HepG2 (cell line): ENCODE measurements at regions not wholly inside any gene's neighbourhood (a gene's known extent, or its start where the extent isn't known, plus 50 kb on each side); places are given as distances from the start of the nearest gene placed in this dataset.

Experiments
- ATAC-seq: fragments of 200-7000 bp; cut with Tn5 transposase; 3 replicates; pipeline ENCODE4 v1.9.1; 2020; ENCODE audit warnings: mild to moderate bottlenecking, moderate library complexity
- BruUV-seq: library from RNA; stranded (reverse); fragments of 400-500 nt; replicated peaks from 2 replicates; lab custom pipeline; 2021; lab: Mats Ljungman, UMichigan
- CTCF ChIA-PET: fragments of 300-600 bp; formaldehyde crosslinking; extraction: SDS; loops from one replicate; lab custom pipeline; 2021; ENCODE audit warnings: low total read pairs, inconsistent platforms, low intra/inter-chr PET ratio; lab: Yijun Ruan, JAX
- POLR2A ChIA-PET: fragments of 350-600 bp; sonication (Branson Sonifier 250); formaldehyde crosslinking; loops from one replicate; lab custom pipeline; 2020; ENCODE audit warnings: antibody characterized with exemption, inconsistent platforms; lab: Yijun Ruan, JAX
- DNase-seq: peaks from one replicate; pipeline ENCODE4 v3.0.0-alpha.2; 2015; ENCODE audit warnings: low spot score
- FAIRE-seq: peaks from 3 replicates; lab custom pipeline; 2011; peaks lifted over from hg19 to GRCh38; lab: Jason Lieb, UNC
- H2AFZ ChIP-seq: one replicate; pipeline ENCODE4 v1.6.1; 2011; ENCODE audit warnings: low read length, inconsistent platforms
- H3K27ac ChIP-seq: fragments of 300-600 bp; 3 replicates; pipeline ENCODE4 v1.8.0; 2011; ENCODE audit warnings: mixed run types, mild to moderate bottlenecking, mixed read lengths, low read length, inconsistent platforms; ENCODE audit not compliant: insufficient read depth; ENCODE audit errors: extremely low read length
- H3K27me3 ChIP-seq, 2 experiments: fragments of 200-600 bp in 1 of 2; 2 replicates in 1 of 2; 3 replicates in 1 of 2; pipeline versions ENCODE4 v1.6.0 to v1.8.0; 2011; ENCODE audit warnings: low read length in 2 of 2, mild to moderate bottlenecking in 2 of 2, moderate library complexity in 2 of 2, inconsistent platforms in 1 of 2; ENCODE audit not compliant: insufficient read depth in 2 of 2, control insufficient read depth in 1 of 2
- H3K36me3 ChIP-seq, 2 experiments: fragments of 200-600 bp in 1 of 2; replicated peaks in 1 of 2; 2 replicates in 1 of 2; 3 replicates in 1 of 2; pipeline versions ENCODE4 v1.5.1 to v1.8.0; 2011; ENCODE audit warnings: low read length in 2 of 2, inconsistent platforms in 1 of 2; ENCODE audit not compliant: insufficient read depth in 2 of 2, control insufficient read depth in 1 of 2
- H3K4me1 ChIP-seq: 2 replicates; pipeline ENCODE4 v1.5.1; 2012; ENCODE audit warnings: low read length, inconsistent platforms; ENCODE audit not compliant: insufficient read depth
- H3K4me2 ChIP-seq: 2 replicates; pipeline ENCODE4 v1.6.0; 2011; ENCODE audit warnings: low read depth, low read length, inconsistent platforms
- H3K4me3 ChIP-seq, 3 experiments: fragments of 200-600 bp in 1 of 3; sonication (generic), shearing (Covaris generic) in 1 of 3; replicated peaks in 1 of 3; 2 replicates each; pipeline ENCODE4 v1.5.1; 2011 to 2016; ENCODE audit warnings: low read length in 3 of 3, inconsistent platforms in 2 of 3, low read depth in 2 of 3, mild to moderate bottlenecking in 2 of 3, control low read depth in 1 of 3, mixed read lengths in 1 of 3; ENCODE audit not compliant: insufficient read depth in 1 of 3
- H3K79me2 ChIP-seq: one replicate; pipeline ENCODE4 v1.6.1; 2011; ENCODE audit warnings: low read length, inconsistent platforms; ENCODE audit not compliant: insufficient read depth
- H3K9ac ChIP-seq: 2 replicates; pipeline ENCODE4 v1.6.0; 2011; ENCODE audit warnings: mild to moderate bottlenecking, low read depth, low read length, inconsistent platforms; ENCODE audit not compliant: insufficient read depth
- H3K9me3 ChIP-seq: 2 replicates; pipeline ENCODE4 v1.5.1; 2012; ENCODE audit warnings: mild to moderate bottlenecking, low read length
- H4K20me1 ChIP-seq: 2 replicates; pipeline ENCODE4 v1.6.0; 2011; ENCODE audit warnings: inconsistent platforms, mild to moderate bottlenecking, low read length, moderate library complexity; ENCODE audit not compliant: insufficient read depth
- BRD4 ChIP-seq: sonication (generic); formaldehyde crosslinking; IDR thresholded peaks from 2 replicates; pipeline ENCODE4 v1.4.0; 2020; ENCODE audit warnings: missing genetic modification reagents
- CEBPZ ChIP-seq: IDR thresholded peaks from 2 replicates; pipeline ENCODE4 v1.6.1; 2012; ENCODE audit warnings: low read length, improper control_type of control experiment
- KMT2A ChIP-seq: sonication (generic); formaldehyde crosslinking; IDR thresholded peaks from 2 replicates; pipeline ENCODE4 v1.4.0; 2020; ENCODE audit warnings: missing genetic modification reagents
- MYNN ChIP-seq: sonication (generic); formaldehyde crosslinking; IDR thresholded peaks from 2 replicates; pipeline ENCODE4 v1.4.0; 2020; ENCODE audit warnings: mild to moderate bottlenecking, low read depth, missing genetic modification reagents
- NCOA1 ChIP-seq: sonication (generic); formaldehyde crosslinking; IDR thresholded peaks from 2 replicates; pipeline ENCODE4 v1.9.0; 2021; ENCODE audit warnings: missing genetic modification reagents
- NR2F2 ChIP-seq: IDR thresholded peaks from 2 replicates; pipeline ENCODE4 v1.6.1; 2012; ENCODE audit warnings: low read depth, inconsistent platforms, borderline replicate concordance
- PAWR ChIP-seq: sonication (generic); formaldehyde crosslinking; IDR thresholded peaks from 2 replicates; pipeline ENCODE4 v1.4.0; 2020; ENCODE audit warnings: missing genetic modification reagents, mild to moderate bottlenecking, borderline replicate concordance
- RCOR2 ChIP-seq: IDR thresholded peaks from 2 replicates; pipeline ENCODE4 v1.6.1; 2016; ENCODE audit warnings: missing biosample characterization, missing genetic modification reagents
- TAF1 ChIP-seq: sonication (generic); formaldehyde crosslinking; IDR thresholded peaks from 2 replicates; pipeline ENCODE4 v1.4.0; 2020; ENCODE audit warnings: missing genetic modification reagents
- THAP9 ChIP-seq: sonication (generic); formaldehyde crosslinking; IDR thresholded peaks from 2 replicates; pipeline ENCODE4; 2020; ENCODE audit warnings: missing genetic modification reagents, mild to moderate bottlenecking, borderline replicate concordance
- ZNF362 ChIP-seq: sonication (generic); formaldehyde crosslinking; IDR thresholded peaks from 2 replicates; pipeline ENCODE4 v1.4.0; 2020; ENCODE audit warnings: missing genetic modification reagents, mild to moderate bottlenecking, borderline replicate concordance
- ZNF431 ChIP-seq: sonication (generic); formaldehyde crosslinking; IDR thresholded peaks from 2 replicates; pipeline ENCODE4 v1.9.0; 2022; ENCODE audit warnings: missing genetic modification reagents, low read depth, mild to moderate bottlenecking, borderline replicate concordance
- ZNF510 ChIP-seq: sonication (generic); formaldehyde crosslinking; IDR thresholded peaks from 2 replicates; pipeline ENCODE4 v1.4.0; 2020; ENCODE audit warnings: low read depth, mild to moderate bottlenecking, missing genetic modification reagents
- WGBS: methylation state at CpG from one replicate; pipeline ENCODE4 v1.1.6; 2017; ENCODE audit warnings: low lambda C conversion rate; 5-methylcytosine and 5-hydroxymethylcytosine counted together
- in situ Hi-C: cut with HindIII; loops from 2 replicates; pipeline ENCODE4 v1.10.0; 2017; ENCODE audit warnings: low pct_unique_long_range_greater_than_20kb; ENCODE audit not compliant: extremely low pct_ligation_motif_present
- intact Hi-C: fragments of 100-400 bp; cut with micrococcal nuclease; formaldehyde crosslinking; loops from one replicate; pipeline ENCODE4 v1.10.0; 2022; ENCODE audit not compliant: unreplicated experiment
- TF ChIP-seq, protein P1 (sequence below): sonication (generic); formaldehyde crosslinking; IDR thresholded peaks from 2 replicates; pipeline ENCODE4 v1.4.0; 2020; ENCODE audit warnings: mild to moderate bottlenecking, missing genetic modification reagents
- TF ChIP-seq, protein P2 (sequence below): sonication (generic); formaldehyde crosslinking; IDR thresholded peaks from 2 replicates; pipeline ENCODE4 v1.5.0; 2020; ENCODE audit warnings: mild to moderate bottlenecking, missing genetic modification reagents, moderate library complexity

- TF ChIP-seq THAP9 (CRISPR knock-in tag) (no peak), NR2F2 (no peak), TAF1 (CRISPR knock-in tag) (no peak), MYNN (CRISPR knock-in tag) (no peak), RCOR2 (CRISPR knock-in tag) (no peak), NCOA1 (no peak), ZNF431 (CRISPR knock-in tag) (no peak), KMT2A (CRISPR knock-in tag) (no peak), PAWR (CRISPR knock-in tag) (no peak), ZNF362 (CRISPR knock-in tag) (no peak)
These were observed 351.5 kb upstream of the KCNN2 start (continued) for GRCh38 chr5:114010362-114010761.

DNA sequence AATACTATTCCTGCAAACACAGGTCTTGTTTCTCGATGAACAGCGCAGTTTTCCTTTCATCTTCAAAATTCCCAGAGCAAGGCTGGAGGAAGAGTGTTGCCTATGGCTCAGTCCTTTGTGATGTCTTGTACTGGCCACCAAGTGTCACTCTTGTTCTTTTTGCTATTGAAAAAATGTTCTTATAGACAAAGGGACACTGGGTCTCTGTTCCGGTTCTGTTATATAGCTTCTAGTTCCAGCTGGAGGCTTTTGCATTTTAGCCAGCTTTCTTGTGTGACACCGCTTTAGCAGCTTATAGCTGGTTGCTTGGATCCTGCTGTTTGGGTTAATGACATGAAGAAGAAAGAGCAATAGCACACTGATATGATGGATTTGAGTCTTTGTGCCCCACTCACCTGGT is 343.7 kb upstream of the KCNN2 start:
- H3K4me3 ChIP-seq = no peak overlapping the region
- H3K79me2 ChIP-seq = no peaks in the 10 kb centered on the region
- no peak overlapping the region for H3K9ac ChIP-seq
- FAIRE-seq (peak; percentile 15), ATAC-seq (peak; percentile 64; the same call in 2 of the 3 replicates), DNase-seq (peak; percentile 1)
- no peaks in the 10 kb centered on the region for H3K4me1 ChIP-seq
- no peak overlapping the region for H3K27ac ChIP-seq
- POLR2A ChIA-PET = no interaction called here
- no peaks in the 10 kb centered on the region for H3K36me3 ChIP-seq
- in situ Hi-C loops = no loop called here
- no peaks in the 10 kb centered on the region for H4K20me1 ChIP-seq
- CTCF ChIA-PET = no interaction called here
- no peak overlapping the region for H2AFZ ChIP-seq
- no peaks in the 10 kb centered on the region for H3K27me3 ChIP-seq
- intact Hi-C loops = loop anchor here (5.0 kb wide), 1 partner anchor 434 kb away; no protein-coding TSS in a partner anchor
- no TSS peak for BruUV-seq
- H3K4me2 ChIP-seq = no peak overlapping the region
- no peaks in the 10 kb centered on the region for H3K9me3 ChIP-seq
- WGBS = 3% methylated on average over 4 of the region's 4 CpGs
- TF ChIP-seq CEBPZ (no peak), BRD4 (CRISPR knock-in tag) (no peak), ZNF510 (CRISPR knock-in tag) (no peak)
- TF ChIP-seq, protein P1, sequence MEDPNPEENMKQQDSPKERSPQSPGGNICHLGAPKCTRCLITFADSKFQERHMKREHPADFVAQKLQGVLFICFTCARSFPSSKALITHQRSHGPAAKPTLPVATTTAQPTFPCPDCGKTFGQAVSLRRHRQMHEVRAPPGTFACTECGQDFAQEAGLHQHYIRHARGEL = no peak
- TF ChIP-seq, protein P2, sequence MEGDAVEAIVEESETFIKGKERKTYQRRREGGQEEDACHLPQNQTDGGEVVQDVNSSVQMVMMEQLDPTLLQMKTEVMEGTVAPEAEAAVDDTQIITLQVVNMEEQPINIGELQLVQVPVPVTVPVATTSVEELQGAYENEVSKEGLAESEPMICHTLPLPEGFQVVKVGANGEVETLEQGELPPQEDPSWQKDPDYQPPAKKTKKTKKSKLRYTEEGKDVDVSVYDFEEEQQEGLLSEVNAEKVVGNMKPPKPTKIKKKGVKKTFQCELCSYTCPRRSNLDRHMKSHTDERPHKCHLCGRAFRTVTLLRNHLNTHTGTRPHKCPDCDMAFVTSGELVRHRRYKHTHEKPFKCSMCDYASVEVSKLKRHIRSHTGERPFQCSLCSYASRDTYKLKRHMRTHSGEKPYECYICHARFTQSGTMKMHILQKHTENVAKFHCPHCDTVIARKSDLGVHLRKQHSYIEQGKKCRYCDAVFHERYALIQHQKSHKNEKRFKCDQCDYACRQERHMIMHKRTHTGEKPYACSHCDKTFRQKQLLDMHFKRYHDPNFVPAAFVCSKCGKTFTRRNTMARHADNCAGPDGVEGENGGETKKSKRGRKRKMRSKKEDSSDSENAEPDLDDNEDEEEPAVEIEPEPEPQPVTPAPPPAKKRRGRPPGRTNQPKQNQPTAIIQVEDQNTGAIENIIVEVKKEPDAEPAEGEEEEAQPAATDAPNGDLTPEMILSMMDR (CRISPR knock-in tag) = peak; percentile 34; the same call in 1 of the 2 replicates
